ENCODE measurements at regions not wholly inside any gene's neighbourhood (a gene's known extent, or its start where the extent isn't known, plus 50 kb on each side); places are given as distances from the start of the nearest gene placed in this dataset.

DNA sequence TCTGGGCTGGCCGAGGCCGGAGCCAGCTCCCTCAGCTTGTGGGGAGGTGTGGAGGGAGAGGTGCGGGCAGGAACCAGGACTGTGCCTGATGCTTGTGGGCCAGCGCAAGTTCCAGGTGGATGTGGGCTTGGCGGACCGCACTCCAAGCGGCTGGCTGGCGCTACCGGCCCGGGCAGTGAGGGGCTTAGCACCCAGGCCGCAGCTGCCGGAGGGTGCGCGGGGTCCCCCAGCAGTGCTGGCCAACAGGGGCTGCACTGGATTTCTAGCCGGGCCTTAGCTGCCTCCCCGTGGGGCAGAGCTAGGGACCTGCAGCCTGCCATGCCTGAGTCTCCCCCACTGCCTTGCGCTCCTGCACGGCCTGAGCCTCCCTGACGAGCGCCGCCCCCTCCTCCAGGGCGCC is 242.8 kb downstream of the CCSER2 start:
- DNase-seq (ENCODE audit: insufficient read length, low spot score) (no peak), FAIRE-seq (no peak)
- TF ChIP-seq, protein P1, sequence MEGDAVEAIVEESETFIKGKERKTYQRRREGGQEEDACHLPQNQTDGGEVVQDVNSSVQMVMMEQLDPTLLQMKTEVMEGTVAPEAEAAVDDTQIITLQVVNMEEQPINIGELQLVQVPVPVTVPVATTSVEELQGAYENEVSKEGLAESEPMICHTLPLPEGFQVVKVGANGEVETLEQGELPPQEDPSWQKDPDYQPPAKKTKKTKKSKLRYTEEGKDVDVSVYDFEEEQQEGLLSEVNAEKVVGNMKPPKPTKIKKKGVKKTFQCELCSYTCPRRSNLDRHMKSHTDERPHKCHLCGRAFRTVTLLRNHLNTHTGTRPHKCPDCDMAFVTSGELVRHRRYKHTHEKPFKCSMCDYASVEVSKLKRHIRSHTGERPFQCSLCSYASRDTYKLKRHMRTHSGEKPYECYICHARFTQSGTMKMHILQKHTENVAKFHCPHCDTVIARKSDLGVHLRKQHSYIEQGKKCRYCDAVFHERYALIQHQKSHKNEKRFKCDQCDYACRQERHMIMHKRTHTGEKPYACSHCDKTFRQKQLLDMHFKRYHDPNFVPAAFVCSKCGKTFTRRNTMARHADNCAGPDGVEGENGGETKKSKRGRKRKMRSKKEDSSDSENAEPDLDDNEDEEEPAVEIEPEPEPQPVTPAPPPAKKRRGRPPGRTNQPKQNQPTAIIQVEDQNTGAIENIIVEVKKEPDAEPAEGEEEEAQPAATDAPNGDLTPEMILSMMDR (IDR thresholded peaks at IDR 0.05; ENCODE audit: insufficient read depth, missing control alignments) = no peak

DNA sequence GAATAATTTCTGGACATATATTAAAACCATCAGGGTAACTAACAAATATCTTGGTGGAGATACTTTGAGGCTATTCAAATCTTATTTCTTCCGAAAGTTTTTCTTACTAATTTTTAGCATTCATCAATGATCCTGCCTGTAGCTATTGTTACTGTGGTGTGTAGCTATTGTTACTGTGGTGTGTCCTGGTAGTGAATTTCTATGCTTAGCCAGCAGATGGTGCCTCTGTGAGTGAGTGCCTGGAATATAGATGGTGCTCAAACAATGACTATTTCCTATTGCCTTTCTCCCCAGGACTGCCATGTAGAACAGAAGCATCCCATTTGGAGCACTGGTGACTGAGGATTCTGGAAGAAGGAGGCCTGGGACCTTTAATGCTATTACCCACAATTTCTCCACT is 245.7 kb downstream of the CCSER2 start:
- FAIRE-seq = no peak
- TF ChIP-seq, protein P1 (IDR thresholded peaks at IDR 0.05; ENCODE audit: insufficient read depth, missing control alignments) = no peak
- no peak for DNase-seq (ENCODE audit: insufficient read length, low spot score)

DNA sequence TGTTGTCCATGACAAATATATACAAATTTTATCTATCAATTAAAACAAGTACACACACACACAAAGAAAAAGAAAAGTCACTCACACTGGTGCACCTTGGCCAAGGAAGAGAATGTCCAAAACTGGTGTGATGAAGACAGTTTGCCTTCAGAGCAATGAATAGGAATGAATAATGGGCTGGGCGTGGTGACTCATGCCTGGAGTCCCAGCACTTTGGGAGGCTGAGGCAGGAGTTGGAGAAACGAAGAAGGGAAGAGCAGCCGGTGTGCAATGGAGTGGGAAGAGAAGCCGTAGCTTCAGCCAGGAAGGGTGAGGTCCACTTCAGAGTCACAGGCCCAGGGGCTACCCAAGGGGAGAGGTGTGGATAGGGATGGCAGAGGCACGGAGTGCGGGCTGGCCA is 253.6 kb downstream of the CCSER2 start:
- FAIRE-seq = no peak
- no peak for DNase-seq (ENCODE audit: insufficient read length, low spot score)

DNA sequence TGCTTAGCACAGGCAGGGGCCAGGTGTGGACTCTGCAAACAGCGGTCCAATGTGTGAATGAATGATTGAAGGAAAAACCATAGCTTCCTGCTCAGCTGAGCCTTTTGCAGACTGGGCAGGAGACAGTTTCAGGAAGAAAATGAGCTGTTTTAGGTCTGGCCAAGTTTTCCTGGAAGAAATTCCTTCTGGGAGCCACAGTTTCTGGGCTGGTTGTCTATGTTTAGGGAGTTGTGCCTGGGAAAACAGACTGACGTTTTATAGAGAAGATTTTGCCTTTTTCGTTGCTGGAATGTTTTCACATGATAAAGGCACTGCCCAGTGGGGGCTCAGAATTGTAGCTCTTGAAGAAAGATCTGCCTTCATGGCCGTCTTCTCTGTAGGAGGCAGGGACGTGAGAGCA is 255.1 kb downstream of the CCSER2 start:
- TF ChIP-seq, protein P1 (IDR thresholded peaks at IDR 0.05; ENCODE audit: insufficient read depth, missing control alignments) = no peak
- no peak for DNase-seq (ENCODE audit: insufficient read length, low spot score)
- FAIRE-seq = no peak

More for the DNA sequence above, 253.6 kb downstream of the CCSER2 start:
- TF ChIP-seq, protein P1 (IDR thresholded peaks at IDR 0.05; ENCODE audit: insufficient read depth, missing control alignments) = no peak

DNA sequence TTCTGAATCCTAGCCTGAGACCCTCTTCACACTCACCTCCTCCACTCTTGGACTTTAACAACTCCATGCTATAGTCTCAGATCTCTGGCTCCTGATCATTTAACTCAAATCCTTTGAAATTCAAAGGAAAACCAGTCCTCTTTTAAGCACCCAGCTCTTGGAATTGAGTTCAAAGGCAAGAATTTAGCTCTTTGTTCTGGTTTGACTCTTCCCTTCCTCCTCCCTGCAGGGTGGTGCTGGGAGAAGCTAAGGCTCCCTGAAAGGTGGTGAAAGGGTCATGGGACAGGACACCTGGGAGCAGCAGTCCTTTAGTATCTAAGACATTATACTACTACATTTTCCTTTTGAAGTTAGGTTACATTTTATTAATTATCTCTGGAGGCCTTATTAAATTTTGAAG is 259.4 kb downstream of the CCSER2 start:
- FAIRE-seq = no peak
- no peak for DNase-seq (ENCODE audit: insufficient read length, low spot score)
- TF ChIP-seq, protein P1 (IDR thresholded peaks at IDR 0.05; ENCODE audit: insufficient read depth, missing control alignments) = no peak

DNA sequence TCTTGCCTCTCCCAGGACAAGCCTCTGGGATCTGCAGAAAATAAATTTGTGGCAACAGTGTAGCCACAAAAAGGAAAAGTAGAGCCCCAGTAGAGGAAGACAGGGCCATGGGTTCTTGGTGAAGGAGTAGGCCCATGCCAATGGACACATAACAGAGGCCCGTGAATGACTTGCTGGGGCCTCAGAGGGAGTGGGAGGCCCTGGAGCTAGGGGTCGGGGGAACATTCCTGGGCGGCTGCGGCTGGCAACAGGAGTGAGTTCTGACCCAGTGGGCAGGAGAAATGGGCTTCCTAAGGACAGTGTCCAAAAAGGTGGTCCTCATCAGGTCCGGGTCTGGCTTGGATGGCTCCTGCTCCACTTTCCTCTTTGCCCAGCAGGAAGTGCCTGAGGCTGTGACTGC is 260.0 kb downstream of the CCSER2 start:
- TF ChIP-seq, protein P1 (IDR thresholded peaks at IDR 0.05; ENCODE audit: insufficient read depth, missing control alignments) = no peak
- DNase-seq (ENCODE audit: insufficient read length, low spot score) (no peak), FAIRE-seq (no peak)

DNA sequence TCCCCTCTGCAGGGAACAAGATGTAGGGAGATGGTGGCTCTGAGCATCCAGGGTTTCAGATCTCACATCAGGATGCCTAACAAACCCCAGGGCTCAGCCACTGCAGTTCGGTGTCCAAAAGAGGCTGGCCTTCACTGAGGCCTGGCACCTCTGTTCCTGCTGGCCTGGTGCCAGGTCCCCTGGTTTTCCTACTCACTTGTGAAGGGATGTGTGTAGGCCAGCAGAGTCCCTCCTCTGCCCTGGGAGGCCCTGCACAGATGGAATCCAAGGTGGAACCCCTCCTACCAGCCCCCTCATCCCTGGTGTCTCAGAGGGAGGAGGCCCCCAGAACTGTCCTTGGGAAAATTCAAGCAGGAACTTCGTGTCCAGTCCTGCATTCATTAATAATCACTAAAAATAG is 260.6 kb downstream of the CCSER2 start:
- FAIRE-seq (no peak), DNase-seq (ENCODE audit: insufficient read length, low spot score) (no peak)
- TF ChIP-seq, protein P1 (IDR thresholded peaks at IDR 0.05; ENCODE audit: insufficient read depth, missing control alignments) = no peak
